ENCODE measurements at regions not wholly inside any gene's neighbourhood (a gene's known extent, or its start where the extent isn't known, plus 50 kb on each side); places are given as distances from the start of the nearest gene placed in this dataset.

DNA sequence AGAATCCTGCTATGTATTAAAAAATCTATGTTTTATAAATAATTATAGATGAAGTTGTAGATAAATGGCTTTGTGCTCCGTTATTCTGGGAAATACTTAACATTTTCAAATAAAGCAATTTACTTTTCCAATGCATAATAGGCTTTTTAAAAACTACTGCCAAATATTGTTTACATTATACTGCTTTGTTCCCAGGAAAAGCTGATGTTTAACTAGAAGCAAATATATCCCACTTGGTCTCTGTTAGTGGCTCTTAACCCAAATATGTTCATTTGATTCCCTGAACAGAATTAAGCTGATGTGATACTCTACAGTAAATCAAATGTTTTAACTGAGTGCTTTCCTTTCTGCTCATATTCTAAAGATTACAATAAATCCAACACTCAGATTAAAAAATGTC, 326.3 kb downstream of the SLCO4C1 start:
- no peaks in the 10 kb centered on the region for H3K36me3 ChIP-seq (ENCODE audit: insufficient read depth, low read length, poor library complexity, severe bottlenecking)
- H3K27ac ChIP-seq (ENCODE audit: low read depth, low read length, poor library complexity, severe bottlenecking), result no peak overlapping the region
- POLR2A ChIA-PET (ENCODE audit: low non-redundant PET), result no interaction called here
- no peaks in the 10 kb centered on the region for H3K4me1 ChIP-seq (ENCODE audit: insufficient read depth, low read length, poor library complexity, severe bottlenecking)
- no peaks in the 10 kb centered on the region for H3K27me3 ChIP-seq (replicated peaks; ENCODE audit: insufficient read depth, low read depth, low read length, poor library complexity)
- no peak overlapping the region for H3K4me3 ChIP-seq (ENCODE audit: low read depth, low read length, poor library complexity, severe bottlenecking)
- no TSS peak for BruUV-seq (replicated peaks)
- CTCF ChIA-PET, result no interaction called here
- no peak for DNase-seq (ENCODE audit: low spot score)
- intact Hi-C loops (cut with micrococcal nuclease; ENCODE audit: unreplicated experiment), result no loop called here
- H3K9me3 ChIP-seq (ENCODE audit: low read depth, low read length, poor library complexity, severe bottlenecking), result no peaks in the 10 kb centered on the region
- TF ChIP-seq, protein P1, sequence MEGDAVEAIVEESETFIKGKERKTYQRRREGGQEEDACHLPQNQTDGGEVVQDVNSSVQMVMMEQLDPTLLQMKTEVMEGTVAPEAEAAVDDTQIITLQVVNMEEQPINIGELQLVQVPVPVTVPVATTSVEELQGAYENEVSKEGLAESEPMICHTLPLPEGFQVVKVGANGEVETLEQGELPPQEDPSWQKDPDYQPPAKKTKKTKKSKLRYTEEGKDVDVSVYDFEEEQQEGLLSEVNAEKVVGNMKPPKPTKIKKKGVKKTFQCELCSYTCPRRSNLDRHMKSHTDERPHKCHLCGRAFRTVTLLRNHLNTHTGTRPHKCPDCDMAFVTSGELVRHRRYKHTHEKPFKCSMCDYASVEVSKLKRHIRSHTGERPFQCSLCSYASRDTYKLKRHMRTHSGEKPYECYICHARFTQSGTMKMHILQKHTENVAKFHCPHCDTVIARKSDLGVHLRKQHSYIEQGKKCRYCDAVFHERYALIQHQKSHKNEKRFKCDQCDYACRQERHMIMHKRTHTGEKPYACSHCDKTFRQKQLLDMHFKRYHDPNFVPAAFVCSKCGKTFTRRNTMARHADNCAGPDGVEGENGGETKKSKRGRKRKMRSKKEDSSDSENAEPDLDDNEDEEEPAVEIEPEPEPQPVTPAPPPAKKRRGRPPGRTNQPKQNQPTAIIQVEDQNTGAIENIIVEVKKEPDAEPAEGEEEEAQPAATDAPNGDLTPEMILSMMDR (conservative IDR thresholded peaks at IDR 0.05; ENCODE audit: low read depth, low read length), result no peak
- no peak for TF ChIP-seq EZH2 (IDR thresholded peaks at IDR 0.05; ENCODE audit: borderline replicate concordance, low read depth, low read length, poor library complexity, severe bottlenecking)

- Histone ChIP-seq H3K4me3 (ENCODE audit: low read depth, low read length, poor library complexity, severe bottlenecking) (no peak overlapping the region), H3K27ac (ENCODE audit: low read depth, low read length, poor library complexity, severe bottlenecking) (no peak overlapping the region), H3K9me3 (ENCODE audit: low read depth, low read length, poor library complexity, severe bottlenecking) (no peaks in the 10 kb centered on the region), H3K36me3 (ENCODE audit: insufficient read depth, low read length, poor library complexity, severe bottlenecking) (no peaks in the 10 kb centered on the region), H3K27me3 (replicated peaks; ENCODE audit: insufficient read depth, low read depth, low read length, poor library complexity) (no peaks in the 10 kb centered on the region), H3K4me1 (ENCODE audit: insufficient read depth, low read length, poor library complexity, severe bottlenecking) (no peaks in the 10 kb centered on the region)
- DNase-seq (ENCODE audit: low spot score), result no peak
- intact Hi-C loops (cut with micrococcal nuclease; ENCODE audit: unreplicated experiment), result no loop called here
- POLR2A ChIA-PET (ENCODE audit: low non-redundant PET), result no interaction called here
- BruUV-seq (replicated peaks), result no TSS peak
- CTCF ChIA-PET, result no interaction called here
- no peak for TF ChIP-seq EZH2 (IDR thresholded peaks at IDR 0.05; ENCODE audit: borderline replicate concordance, low read depth, low read length, poor library complexity, severe bottlenecking)
- TF ChIP-seq, protein P1 (conservative IDR thresholded peaks at IDR 0.05; ENCODE audit: low read depth, low read length), result no peak
Measured at GRCh38 chr5:101966476-101966875, 329.6 kb downstream of the SLCO4C1 start.

DNA sequence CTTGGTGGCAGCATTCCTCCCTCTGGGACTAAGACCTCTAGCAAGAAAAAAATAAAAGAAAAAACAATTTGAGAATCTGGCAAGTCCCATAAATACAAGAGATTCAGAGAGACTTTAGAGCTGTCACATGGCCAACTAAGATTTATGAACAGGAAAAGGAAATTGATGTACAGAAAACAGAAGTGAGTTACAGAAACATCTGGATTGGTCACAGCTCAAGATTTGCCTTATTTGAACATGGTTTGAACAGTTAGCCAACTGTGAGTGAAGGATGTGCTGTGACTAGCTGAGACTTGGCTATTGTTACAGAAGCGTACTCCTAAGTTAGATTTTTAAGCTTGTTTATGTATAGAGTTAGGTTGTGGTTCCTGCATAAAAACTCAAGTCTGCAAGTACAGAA, 340.2 kb downstream of the SLCO4C1 start:
- Histone ChIP-seq H3K4me3 (ENCODE audit: low read depth, low read length, poor library complexity, severe bottlenecking) (no peak overlapping the region), H3K9me3 (ENCODE audit: low read depth, low read length, poor library complexity, severe bottlenecking) (no peaks in the 10 kb centered on the region), H3K27me3 (replicated peaks; ENCODE audit: insufficient read depth, low read depth, low read length, poor library complexity) (peaks cover 6% of the 10 kb centered on the region), H3K27ac (ENCODE audit: low read depth, low read length, poor library complexity, severe bottlenecking) (no peak overlapping the region), H3K4me1 (ENCODE audit: insufficient read depth, low read length, poor library complexity, severe bottlenecking) (no peaks in the 10 kb centered on the region), H3K36me3 (ENCODE audit: insufficient read depth, low read length, poor library complexity, severe bottlenecking) (no peaks in the 10 kb centered on the region)
- TF ChIP-seq, protein P1 (conservative IDR thresholded peaks at IDR 0.05; ENCODE audit: low read depth, low read length), result no peak
- TF ChIP-seq EZH2 (IDR thresholded peaks at IDR 0.05; ENCODE audit: borderline replicate concordance, low read depth, low read length, poor library complexity, severe bottlenecking), result no peak
- intact Hi-C loops (cut with micrococcal nuclease; ENCODE audit: unreplicated experiment), result no loop called here
- POLR2A ChIA-PET (ENCODE audit: low non-redundant PET), result no interaction called here
- CTCF ChIA-PET, result no interaction called here
- DNase-seq (ENCODE audit: low spot score), result no peak
- BruUV-seq (replicated peaks), result no TSS peak

All from A673 (cell line).